ENCODE measurements at regions not wholly inside any gene's neighbourhood (a gene's known extent, or its start where the extent isn't known, plus 50 kb on each side); places are given as distances from the start of the nearest gene placed in this dataset.

- TF ChIP-seq POLR2AphosphoS5 (IDR thresholded peaks at IDR 0.05; ENCODE audit: low read depth, low read length) (no peak), CTCF (IDR thresholded peaks at IDR 0.05) (no peak), TCF7L2 (IDR thresholded peaks at IDR 0.05; ENCODE audit: low read depth, low read length) (no peak)
Measured at GRCh38 chr1:88296642-88297041, 387.4 kb upstream of the PKN2 start.

Measured in Panc1 (cell line).